Hindlimb muscle (tissue), 1 donor: ENCODE measurements at regions not wholly inside any gene's neighbourhood (a gene's known extent, or its start where the extent isn't known, plus 50 kb on each side); places are given as distances from the start of the nearest gene placed in this dataset.
"Not testable (repeated sequence)": the region's sequence is repeated elsewhere in the genome, so short reads cannot be mapped to it uniquely, and the experiment has no call there.

Source experiments
- DNase-seq: peaks from one replicate; pipeline ENCODE4 v3.0.0-alpha.2; 2013

DNA sequence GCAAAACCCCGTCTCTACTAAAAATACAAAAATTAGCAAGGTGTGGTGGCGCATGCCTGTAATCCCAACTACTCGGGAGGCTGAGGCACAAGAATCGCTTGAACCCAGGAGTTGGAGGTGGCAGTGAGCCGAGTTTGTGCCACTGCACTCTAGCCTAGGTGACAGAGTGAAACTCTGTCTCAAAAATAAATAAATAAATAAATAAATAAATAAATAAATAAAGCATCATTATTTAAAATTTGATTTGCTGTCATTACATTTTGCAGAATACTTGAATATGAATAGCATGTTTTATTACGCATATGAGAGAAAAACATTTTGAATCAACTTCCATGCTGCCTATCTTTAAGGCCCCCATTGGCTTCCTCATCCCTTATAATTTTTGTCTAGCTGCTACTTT, 53.4 kb upstream of the MED14 start:
- not testable (repeated sequence) for DNase-seq

DNA sequence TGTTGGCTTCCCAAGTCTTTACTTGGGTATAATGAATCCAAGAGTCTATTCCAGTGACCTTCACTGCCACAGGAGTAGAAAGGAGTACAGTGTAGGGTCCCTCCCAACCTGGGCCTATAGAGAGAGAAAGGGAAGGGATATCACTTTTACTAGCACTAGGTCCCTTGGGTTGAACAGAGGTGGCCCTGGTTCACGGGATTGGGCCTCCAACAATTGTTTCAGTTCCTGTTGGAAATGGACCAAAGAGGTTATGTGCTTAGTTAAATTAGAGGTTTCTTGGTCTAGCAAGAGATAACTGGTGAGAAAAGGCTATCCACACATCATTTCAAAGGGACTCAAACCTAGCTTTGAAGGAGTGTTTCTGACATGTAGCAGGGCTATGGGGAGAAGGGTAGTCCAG, 57.1 kb upstream of the MED14 start:
- DNase-seq = no peak

DNA sequence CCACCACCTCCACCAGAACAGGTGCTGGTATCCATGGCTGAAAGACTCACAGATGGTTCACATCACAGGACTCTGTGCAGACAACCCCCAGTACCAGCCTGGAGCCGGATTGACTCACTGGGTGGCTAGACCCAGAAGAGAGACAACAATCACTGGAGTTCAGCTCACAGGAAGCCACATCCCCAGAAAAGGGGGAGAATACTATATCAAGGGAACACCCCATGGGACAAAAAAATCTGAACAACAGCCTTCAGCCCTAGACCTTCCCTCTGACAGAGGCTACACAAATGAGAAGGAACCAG, 59.4 kb upstream of the MED14 start:
- DNase-seq = not testable (repeated sequence)

DNA sequence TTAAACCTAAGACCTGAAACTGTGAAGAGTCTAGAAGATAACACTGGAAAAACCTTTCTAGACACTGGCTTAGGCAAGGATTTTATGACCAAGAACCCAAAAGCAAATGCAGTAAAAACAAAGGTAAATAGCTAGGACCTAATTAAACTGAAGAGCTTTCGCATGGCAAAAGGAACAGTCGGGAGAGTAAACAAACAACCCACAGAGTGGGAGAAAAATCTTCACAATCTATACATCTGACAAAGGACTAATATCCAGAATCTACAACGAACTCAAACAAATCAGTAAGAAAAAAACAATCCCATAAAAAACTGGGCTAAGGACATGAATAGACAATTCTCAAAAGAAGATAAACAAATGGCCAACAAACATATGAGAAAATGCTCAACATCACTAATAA, 64.4 kb upstream of the MED14 start:
- DNase-seq = not testable (repeated sequence)

DNA sequence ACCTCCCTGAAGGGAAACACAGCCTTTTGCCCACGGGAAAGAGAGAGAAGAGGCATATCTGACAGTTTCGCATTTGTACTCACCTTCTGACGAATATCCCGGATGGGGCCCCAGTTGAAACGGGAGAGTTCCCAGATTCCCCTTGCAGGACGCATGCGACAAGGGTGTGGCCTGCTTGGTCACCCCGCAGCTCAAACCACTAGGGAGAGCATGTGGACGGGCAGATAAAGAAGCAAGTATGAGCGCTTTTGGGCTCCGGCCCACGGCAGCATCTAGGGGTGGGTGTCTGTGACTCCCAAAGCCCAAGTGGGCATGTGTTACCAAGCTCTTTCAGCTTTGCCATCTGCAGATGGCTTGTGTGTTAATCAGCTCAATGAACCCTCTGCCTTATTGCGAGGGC, 70.1 kb upstream of the MED14 start:
- no peak for DNase-seq

DNA sequence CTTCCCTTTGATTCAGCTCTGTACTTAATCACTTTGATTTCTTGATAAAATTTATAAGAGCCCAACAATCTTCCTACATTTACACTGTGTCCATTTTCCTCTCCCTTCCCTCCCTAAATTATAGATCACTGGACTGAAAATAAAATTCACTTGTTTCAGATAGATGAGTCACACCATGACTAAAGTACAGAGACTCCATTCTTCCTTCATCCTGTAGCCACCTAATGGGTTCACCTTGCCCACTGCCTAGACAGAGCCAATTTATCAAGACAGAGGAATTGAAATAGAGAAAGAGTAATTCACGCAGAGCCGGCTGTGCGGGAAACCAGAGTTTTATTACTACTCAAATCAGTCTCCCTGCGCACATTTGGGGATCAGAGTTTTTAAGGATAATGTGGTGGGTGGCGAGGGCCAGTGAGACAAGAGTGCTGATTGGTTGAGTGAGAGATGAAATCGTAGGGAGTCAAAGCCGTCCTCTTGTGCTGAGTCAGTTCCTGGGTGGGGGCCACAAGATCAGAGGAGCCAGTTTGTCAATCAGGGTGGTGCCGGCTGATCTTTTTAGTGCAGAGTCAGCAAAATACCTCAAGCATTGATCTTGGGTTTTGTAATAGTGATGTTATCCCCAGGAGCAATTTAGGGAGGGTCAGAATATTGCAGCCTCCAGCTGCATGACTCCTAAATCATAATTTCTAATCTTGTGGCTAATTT, 71.3 kb upstream of the MED14 start:
- no peak for DNase-seq

DNA sequence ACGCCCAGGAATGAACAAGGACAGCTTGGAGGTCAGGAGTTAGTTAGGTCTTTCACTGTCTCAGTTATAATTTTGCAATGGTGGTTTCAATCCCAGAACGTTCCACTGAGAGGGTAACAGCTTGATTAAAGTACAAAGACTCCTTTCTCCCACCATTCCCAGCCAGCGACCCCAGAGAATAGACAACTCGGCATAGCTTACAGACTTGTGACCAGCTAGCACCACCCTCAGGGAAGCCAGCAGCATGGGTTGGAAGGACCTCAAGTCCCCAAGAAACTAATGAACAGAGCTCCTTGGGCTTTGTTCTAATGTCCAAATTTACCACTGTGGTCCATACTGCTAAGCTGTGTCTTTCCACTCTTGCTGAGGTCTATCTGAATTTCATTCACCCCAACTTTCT, 72.0 kb upstream of the MED14 start:
- no peak for DNase-seq

DNA sequence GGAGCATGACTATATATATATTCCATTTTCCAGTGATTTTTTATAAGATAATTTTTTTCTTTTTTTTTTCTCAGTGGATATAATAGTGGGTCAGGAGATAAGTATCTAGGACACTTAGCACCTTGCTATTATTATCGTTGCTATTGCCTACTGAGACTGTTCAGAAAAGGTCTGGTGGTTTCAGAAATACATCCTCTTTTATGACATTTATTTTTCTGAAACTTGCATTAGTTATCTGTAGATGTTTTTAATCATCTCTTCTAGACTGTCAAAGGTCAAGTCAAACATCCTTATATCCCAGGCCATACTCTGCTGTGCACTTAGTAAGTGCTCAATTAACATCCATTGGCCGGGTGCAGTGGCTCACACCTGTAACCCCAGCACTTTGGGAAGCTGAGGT, 72.9 kb upstream of the MED14 start:
- no peak for DNase-seq

DNA sequence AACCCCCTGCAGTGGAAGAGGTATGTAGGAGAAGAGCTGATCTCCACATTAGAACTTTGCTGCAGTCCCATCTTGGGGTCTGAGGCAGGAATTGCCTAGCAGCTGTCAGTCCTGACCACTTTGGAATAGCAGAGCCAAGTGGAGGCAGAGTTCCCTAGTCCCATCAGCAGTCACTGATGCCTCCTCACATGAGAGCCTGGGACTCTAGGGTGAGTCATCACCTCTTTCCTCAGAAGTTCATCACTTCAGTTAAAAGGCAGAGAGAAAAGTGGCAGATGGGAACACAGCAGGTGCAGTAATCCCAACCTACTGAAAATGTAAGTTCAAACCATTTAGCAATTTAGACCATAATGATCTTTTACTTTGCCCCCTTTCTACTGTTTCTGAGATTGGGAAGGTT, 73.9 kb upstream of the MED14 start:
- DNase-seq = no peak

DNA sequence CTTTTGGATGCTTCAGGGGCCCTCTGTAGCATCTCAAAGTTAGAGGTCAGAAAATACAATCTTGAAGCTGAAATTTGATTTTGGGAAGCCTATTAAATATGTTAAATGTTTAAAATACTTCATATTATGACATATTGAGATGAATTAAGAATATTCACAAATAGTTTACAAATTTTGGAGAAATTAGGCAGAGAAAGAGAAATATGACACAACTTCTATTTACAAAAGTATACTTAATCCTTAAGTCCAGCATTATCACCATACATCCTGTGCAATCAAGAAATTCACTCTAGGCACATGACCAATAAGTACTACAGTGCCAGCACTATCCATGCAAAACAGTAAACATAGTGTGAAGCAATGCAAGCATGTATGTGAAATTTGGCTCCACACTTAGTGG, 79.7 kb upstream of the MED14 start:
- DNase-seq = not testable (repeated sequence)

DNA sequence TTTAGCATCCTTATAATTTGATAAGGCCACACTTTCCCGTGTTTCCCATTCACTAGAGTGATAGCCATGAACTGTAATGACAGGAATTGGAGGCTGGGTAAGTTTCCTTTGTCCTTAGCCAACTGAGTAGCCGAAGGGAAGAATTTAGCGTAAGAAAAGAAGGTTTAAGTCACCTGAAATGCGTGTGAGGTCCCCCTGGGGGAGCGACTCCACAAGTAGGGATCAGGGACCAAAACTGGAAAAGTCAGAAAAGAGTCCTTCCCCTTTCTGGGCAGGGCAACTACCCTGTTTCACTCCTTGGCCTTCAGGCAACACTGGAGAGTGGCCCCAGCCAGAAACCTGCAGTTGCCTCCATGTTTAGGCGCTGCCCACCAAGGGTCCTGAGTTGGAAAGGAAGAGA, 81.6 kb upstream of the MED14 start:
- DNase-seq = no peak

DNA sequence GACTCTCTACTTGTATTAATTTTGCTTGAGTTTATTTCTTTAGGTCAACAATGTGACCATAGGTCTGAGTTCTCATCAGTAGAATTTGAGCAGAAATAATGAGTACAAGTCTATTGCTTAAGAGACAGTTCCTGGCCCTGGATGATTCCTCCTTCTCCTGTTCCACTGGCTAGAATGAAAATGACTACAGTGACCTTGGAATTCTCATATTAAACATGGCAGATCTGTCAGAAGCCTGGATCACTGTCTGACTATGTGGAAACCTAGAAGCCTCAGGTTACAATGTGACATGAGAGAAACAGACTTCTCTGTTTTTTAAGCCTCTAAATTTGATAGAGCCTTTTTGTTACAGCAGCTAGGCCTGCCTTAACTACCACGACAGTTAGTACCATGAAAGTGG, 82.9 kb upstream of the MED14 start:
- no peak for DNase-seq

DNA sequence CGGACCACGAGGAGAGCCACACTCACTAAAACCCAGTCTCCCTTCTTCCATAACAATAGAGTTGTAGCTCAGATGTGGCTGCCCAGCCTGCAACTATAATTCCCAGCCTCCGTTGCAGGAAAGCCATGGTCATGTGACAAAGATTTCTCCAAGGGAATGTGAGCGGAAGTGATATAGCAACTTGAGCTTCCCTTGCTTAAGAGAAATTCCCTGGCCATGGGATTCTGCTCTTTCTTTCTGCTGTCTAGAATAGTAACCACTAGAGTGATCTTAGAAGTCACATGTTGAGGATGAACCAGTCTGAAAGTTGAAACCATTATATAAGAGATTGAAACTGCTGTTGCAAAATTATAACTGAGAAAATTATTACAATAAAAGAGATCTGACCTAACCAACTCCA, 86.4 kb upstream of the MED14 start:
- no peak for DNase-seq

DNA sequence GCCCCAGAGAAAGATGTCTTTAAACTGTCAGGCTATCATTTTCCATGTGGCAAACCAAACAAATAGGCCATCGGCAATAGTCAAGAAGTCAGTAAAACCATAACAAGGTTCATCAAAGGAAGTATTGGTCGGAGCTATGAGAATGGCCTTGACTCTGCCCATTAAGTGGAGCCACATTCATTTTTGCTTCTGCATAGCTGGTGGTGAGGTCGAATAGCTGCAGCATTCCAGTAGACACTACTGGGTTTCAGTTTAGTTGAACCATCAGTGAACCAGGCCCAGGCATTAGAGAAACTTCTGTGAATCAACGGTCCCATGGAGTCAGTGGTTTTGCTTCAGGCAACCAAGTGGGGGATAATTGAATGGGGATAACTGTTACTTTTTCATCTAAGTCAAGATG, 92.0 kb upstream of the MED14 start:
- no peak for DNase-seq

DNA sequence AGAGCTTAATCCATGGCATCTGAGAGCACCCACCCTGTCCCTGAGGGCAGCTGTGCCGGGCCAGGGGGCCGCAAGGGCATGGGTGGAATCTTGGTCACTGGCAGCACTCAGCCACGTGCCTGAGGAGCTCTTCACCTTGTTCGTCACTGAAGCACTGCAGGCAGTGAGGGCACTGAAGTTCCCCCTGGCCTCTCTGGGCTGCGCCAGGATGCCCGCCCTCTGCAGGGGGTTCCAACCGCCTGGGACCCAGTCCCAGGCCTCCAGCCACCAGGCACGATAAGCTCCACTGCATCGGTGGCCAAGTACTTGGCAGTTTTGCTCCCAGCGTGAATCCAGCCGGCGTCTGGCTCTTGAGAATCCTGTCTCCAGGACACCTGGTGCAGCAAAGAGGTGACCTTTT, 96.4 kb upstream of the MED14 start:
- DNase-seq = no peak

DNA sequence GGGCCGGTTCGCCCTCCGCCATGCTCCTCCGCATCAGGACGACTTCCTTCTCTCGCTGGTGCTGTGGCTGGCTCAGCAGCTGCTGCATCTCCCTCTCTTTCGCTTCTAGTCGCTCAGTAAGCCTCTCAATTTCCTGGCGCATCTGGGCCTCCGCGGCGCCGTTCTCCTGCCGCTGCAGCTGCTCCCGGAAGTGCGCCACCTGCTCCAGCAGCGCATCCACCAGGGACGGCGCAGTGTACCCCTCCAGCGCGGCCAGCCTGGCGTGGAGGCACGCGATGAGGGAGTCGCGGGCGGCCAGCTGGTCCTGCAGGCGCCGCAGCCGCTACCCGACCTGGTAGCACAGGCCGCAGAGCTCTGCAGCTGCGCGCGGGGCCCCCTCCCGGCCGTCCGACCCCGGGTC, 97.4 kb upstream of the MED14 start:
- DNase-seq = no peak

DNA sequence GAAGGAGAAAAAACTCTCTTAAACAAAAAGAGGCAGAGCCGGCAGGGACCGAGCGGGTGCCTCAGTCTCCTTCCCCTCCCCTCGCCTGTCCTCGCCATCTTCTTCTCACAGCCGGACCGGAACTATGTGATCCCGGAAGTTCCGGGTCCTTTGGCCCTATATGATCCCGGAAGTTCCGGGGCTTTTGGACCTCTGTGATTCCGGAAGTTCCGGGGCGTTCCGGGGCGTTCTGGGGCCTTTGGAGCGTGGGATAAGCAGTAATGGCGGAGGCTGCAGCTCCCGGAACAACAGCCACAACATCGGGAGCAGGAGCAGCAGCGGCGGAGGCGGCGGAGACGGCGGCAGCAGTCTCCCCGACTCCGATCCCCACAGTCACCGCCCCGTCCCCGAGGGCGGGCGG, 98.9 kb upstream of the MED14 start:
- DNase-seq = no peak

DNA sequence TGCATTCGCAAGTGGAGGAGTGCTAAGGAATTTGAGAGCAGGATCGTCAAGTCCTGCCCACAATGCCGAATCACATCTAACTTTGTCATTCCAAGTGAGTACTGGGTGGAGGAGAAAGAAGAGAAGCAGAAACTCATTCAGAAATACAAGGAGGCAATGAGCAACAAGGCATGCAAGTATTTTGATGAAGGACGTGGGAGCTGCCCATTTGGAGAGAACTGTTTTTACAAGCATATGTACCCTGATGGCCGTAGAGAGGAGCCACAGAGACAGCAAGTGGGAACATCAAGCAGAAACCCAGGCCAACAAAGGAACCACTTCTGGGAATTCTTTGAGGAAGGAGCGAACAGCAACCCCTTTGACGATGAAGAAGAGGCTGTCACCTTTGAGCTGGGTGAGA, 100.2 kb upstream of the MED14 start:
- DNase-seq = no peak

DNA sequence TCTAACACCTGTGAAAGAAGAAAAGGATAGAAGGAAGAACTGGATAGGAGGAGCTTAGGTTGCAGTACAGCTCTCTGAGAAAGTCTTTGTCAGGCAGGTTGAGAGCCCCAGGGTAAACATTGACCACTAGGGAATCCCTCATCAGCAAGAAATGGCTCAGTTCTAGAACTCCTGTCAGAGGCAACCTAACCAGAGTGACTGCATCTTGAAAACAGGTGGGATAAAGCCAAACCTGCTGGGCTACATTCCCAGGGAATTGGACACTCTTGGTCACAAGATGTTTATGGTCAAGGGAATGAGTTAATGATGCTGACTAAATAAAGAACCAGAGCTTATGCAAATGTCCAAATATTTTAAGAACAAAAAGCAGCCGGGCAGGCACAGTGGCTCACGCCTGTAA, 108.3 kb upstream of the MED14 start:
- DNase-seq = no peak

DNA sequence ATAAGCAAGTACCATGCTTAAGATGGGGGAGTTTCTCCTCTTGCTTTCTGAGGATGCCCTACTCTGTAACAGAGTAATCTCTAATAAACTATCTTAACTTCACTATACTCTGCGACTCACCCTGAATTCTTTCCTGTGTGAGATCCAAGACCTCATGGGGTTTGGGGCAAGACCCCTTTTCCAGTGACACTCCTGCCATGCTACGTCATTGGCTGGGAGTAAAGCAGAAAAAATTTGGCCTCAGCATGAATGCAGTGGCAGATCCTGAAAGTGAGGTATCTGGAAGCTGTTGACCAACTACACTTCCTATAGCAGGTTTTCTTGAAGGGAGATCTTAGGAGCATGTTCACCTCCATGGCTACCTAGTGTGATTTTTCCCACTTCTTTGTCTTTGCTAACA, 109.1 kb upstream of the MED14 start:
- DNase-seq = no peak

DNA sequence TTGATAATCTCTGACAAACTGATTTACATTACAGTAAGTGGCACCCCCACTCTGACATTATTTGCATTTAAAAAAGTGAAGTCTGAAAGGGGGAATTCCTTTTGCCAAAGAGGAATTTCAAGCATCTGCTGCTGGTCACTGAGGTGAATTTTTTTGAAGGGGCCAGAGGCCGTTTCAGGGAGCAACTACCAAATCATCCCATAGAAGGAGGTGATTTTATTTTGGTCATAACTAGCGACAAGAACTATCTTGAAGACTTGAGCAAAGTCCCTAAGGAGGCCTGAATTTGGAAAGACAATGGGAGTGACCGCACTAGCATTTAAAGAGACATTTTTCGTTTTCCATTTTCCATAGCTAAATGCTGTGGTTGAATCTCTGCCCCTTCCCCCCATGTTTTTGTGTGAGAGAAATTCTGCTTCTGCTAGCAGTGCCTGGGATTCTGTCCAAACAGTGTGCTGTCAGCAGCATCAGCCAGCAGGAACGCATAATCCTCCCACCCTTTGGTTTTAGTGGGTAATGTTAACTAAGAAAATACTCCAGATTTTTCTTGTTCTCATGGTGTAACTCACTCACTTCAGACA, 110.1 kb upstream of the MED14 start:
- DNase-seq = peak; percentile 85

DNA sequence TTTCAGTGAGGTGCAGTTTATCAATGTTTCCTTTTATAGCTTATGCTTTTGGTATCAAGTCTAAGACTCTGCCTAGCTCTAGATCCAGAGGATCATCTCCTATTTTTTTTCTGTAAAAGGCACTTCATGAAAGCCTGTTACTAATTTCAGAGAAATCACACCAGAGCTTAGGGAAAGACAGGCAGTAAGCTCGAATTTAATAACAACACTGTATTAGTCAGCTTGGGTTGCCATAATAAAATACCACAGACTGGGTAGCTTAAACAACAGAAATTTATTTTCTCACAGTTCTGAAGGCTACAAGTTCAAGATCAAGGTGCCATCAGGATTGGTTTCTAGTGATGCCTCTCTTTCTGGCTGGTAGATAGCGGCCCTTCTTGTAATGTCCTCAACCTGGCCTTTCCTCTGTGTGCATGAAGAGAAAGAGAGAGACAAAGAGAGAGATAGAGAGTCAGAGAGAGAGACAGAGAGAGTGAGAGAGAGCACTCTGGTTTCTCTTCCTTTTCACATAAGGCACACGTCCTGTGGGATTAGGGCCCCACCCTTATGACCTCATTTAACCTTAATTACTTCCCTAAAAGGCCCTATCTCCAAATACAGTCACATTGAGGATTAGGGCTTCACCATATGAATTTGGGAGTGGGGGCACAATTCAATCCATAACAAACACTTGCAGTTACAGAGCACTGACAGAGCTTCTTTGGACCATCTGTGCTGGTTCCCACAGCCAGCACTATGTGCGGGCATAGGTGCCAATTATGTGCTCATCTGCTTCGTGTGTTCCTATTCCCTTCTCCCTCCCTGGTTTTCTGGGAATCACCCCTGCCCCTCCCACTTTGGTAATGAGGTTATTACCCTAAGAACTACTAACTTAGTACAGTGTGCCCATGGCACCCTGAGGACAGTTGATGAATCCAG, 114.8 kb upstream of the MED14 start:
- DNase-seq = no peak

DNA sequence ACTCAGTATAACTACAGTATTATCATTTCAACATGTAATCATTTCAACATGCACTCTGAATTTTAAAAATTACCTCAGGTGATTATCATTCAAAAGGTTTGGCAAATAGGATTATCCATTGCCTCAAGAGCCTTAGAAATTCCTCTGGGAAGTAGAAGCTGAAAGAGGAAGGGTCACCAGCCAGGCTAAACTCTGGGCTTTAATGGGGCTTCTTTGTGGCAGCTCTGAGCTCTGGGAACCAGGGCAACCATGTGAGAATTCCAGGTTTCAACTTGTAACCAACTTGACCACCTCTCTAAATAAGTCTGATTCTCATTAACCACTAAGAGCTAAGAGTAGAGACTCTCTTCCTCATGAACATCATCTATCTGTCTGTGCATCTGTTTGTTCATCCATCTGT, 117.2 kb upstream of the MED14 start:
- no peak for DNase-seq
